Brain microvascular endothelial cell (primary cell): ENCODE measurements at regions not wholly inside any gene's neighbourhood (a gene's known extent, or its start where the extent isn't known, plus 50 kb on each side); places are given as distances from the start of the nearest gene placed in this dataset.
"Not testable (repeated sequence)": the region's sequence is repeated elsewhere in the genome, so short reads cannot be mapped to it uniquely, and the experiment has no call there.

Experiments
- DNase-seq: peaks from one replicate; pipeline ENCODE4 v3.0.0-alpha.2; 2020
- H3K27ac ChIP-seq: fragments of 250-450 bp; sonication (Bioruptor Pico); 2 replicates; pipeline ENCODE4 v1.5.1; 2020; ENCODE audit warnings: mild to moderate bottlenecking, moderate library complexity
- H3K27me3 ChIP-seq: fragments of 250-450 bp; sonication (Bioruptor Pico); replicated peaks from 2 replicates; pipeline ENCODE4 v1.5.1; 2020; ENCODE audit warnings: mild to moderate bottlenecking
- H3K36me3 ChIP-seq: fragments of 250-450 bp; sonication (Bioruptor Pico); replicated peaks from 2 replicates; pipeline ENCODE4 v1.5.1; 2020; ENCODE audit warnings: mild to moderate bottlenecking
- H3K4me3 ChIP-seq: 2 replicates; pipeline ENCODE4 v1.5.1; 2011; ENCODE audit warnings: low read depth, mild to moderate bottlenecking, control low read depth, low read length, moderate library complexity
- CTCF ChIP-seq: IDR thresholded peaks from 2 replicates; pipeline ENCODE4 v1.5.1; 2011; ENCODE audit warnings: low read depth, mild to moderate bottlenecking, moderate library complexity, low read length, control low read depth, inconsistent platforms; ENCODE audit errors: missing control alignments
- in situ Hi-C: cut with HindIII; loops from 2 replicates; pipeline ENCODE4 v1.10.0; 2017; ENCODE audit warnings: low sequenced_read_pairs, low pct_ligation_motif_present

GRCh38 chr14:39665075-39665475 is 232.8 kb upstream of the FBXO33 start:
- no peaks in the 10 kb centered on the region for H3K27me3 ChIP-seq
- no peak for TF ChIP-seq CTCF
- no peak for DNase-seq

GRCh38 chr14:39664646-39665045 is 232.4 kb upstream of the FBXO33 start:
- no peak for TF ChIP-seq CTCF
- no peak overlapping the region for H3K27ac ChIP-seq
- no peak for DNase-seq
- in situ Hi-C loops, result no loop called here
- no peaks in the 10 kb centered on the region for H3K36me3 ChIP-seq
- H3K4me3 ChIP-seq, result no peak overlapping the region
- no peaks in the 10 kb centered on the region for H3K27me3 ChIP-seq

More at GRCh38 chr14:39665075-39665475, 232.8 kb upstream of the FBXO33 start:
- in situ Hi-C loops, result no loop called here
- no peak overlapping the region for H3K4me3 ChIP-seq
- no peak overlapping the region for H3K27ac ChIP-seq
- no peaks in the 10 kb centered on the region for H3K36me3 ChIP-seq

- no peak for DNase-seq
- Histone ChIP-seq H3K36me3 (no peaks in the 10 kb centered on the region), H3K4me3 (no peak overlapping the region), H3K27ac (no peak overlapping the region), H3K27me3 (no peaks in the 10 kb centered on the region)
- in situ Hi-C loops, result no loop called here
- TF ChIP-seq CTCF, result no peak
These were observed 209.0 kb upstream of the FBXO33 start for GRCh38 chr14:39641224-39641623.

GRCh38 chr14:39639009-39639408 is 206.8 kb upstream of the FBXO33 start:
- H3K4me3 ChIP-seq, H3K36me3 ChIP-seq, DNase-seq, in situ Hi-C loops, H3K27me3 ChIP-seq, H3K27ac ChIP-seq: not testable (repeated sequence)

- in situ Hi-C loops, result no loop called here
- Histone ChIP-seq H3K4me3 (no peak overlapping the region), H3K36me3 (no peaks in the 10 kb centered on the region), H3K27me3 (no peaks in the 10 kb centered on the region), H3K27ac (no peak overlapping the region)
- no peak for TF ChIP-seq CTCF
- DNase-seq, result no peak
These were observed 195.9 kb upstream of the FBXO33 start for GRCh38 chr14:39628087-39628486.

- Histone ChIP-seq H3K27ac (no peak overlapping the region), H3K27me3 (no peaks in the 10 kb centered on the region), H3K4me3 (no peak overlapping the region), H3K36me3 (no peaks in the 10 kb centered on the region)
- TF ChIP-seq CTCF, result no peak
- in situ Hi-C loops, result no loop called here
- DNase-seq, result no peak
These were observed 194.7 kb upstream of the FBXO33 start for GRCh38 chr14:39626589-39627576.
